HCEC 1CT (cell line): ENCODE measurements at regions not wholly inside any gene's neighbourhood (a gene's known extent, or its start where the extent isn't known, plus 50 kb on each side); places are given as distances from the start of the nearest gene placed in this dataset.
A peak's percentile ranks its signal among the peaks of the same experiment; 100 is the strongest.
"Not testable (repeated sequence)": the region's sequence is repeated elsewhere in the genome, so short reads cannot be mapped to it uniquely, and the experiment has no call there.

Experiments
- DNase-seq: peaks from one replicate; pipeline ENCODE4 v3.0.0-alpha.2; 2017

- DNase-seq: not testable (repeated sequence)
These were observed 179.5 kb downstream of the CD83 start for GRCh38 chr6:14297118-14297517.

GRCh38 chr6:14300189-14300588, 182.6 kb downstream of the CD83 start:
- not testable (repeated sequence) for DNase-seq

GRCh38 chr6:14300721-14301120, 183.1 kb downstream of the CD83 start:
- not testable (repeated sequence) for DNase-seq

GRCh38 chr6:14301477-14301876, 183.9 kb downstream of the CD83 start:
- DNase-seq: not testable (repeated sequence)

- DNase-seq: no peak
These were observed 187.6 kb downstream of the CD83 start for GRCh38 chr6:14305131-14305530.

- no peak for DNase-seq
These were observed 188.1 kb downstream of the CD83 start for GRCh38 chr6:14305624-14306023.

- no peak for DNase-seq
These were observed 188.8 kb downstream of the CD83 start for GRCh38 chr6:14306151-14306906.

GRCh38 chr6:14309516-14309915, 191.9 kb downstream of the CD83 start:
- no peak for DNase-seq

GRCh38 chr6:14309951-14310445, 192.4 kb downstream of the CD83 start:
- DNase-seq: no peak

GRCh38 chr6:14310960-14311359, 193.4 kb downstream of the CD83 start:
- DNase-seq: no peak

GRCh38 chr6:14312587-14312986, 195.0 kb downstream of the CD83 start:
- no peak for DNase-seq

- DNase-seq: no peak
These were observed 195.7 kb downstream of the CD83 start for GRCh38 chr6:14313248-14313647.

GRCh38 chr6:14315353-14315752, 197.8 kb downstream of the CD83 start:
- no peak for DNase-seq

GRCh38 chr6:14316651-14317386, 199.2 kb downstream of the CD83 start:
- DNase-seq: no peak

GRCh38 chr6:14317387-14317970, 199.9 kb downstream of the CD83 start:
- DNase-seq: no peak

- no peak for DNase-seq
These were observed 202.8 kb downstream of the CD83 start for GRCh38 chr6:14320332-14320731.

GRCh38 chr6:14321992-14322772, 204.6 kb downstream of the CD83 start:
- peak; percentile 10 for DNase-seq

GRCh38 chr6:14322841-14323240, 205.3 kb downstream of the CD83 start:
- no peak for DNase-seq

GRCh38 chr6:14326774-14327173, 209.2 kb downstream of the CD83 start:
- DNase-seq: no peak

GRCh38 chr6:14328163-14328562, 210.6 kb downstream of the CD83 start:
- DNase-seq: no peak

- DNase-seq: peak; percentile 34
These were observed 216.2 kb downstream of the CD83 start for GRCh38 chr6:14333556-14334305.

GRCh38 chr6:14335071-14335470, 217.5 kb downstream of the CD83 start:
- DNase-seq: no peak
